SK-N-MC (cell line): ENCODE measurements at regions not wholly inside any gene's neighbourhood (a gene's known extent, or its start where the extent isn't known, plus 50 kb on each side); places are given as distances from the start of the nearest gene placed in this dataset.
"Not testable (repeated sequence)": the region's sequence is repeated elsewhere in the genome, so short reads cannot be mapped to it uniquely, and the experiment has no call there.

Source experiments
- DNase-seq: peaks from one replicate; pipeline ENCODE4 v3.0.0-alpha.2; 2011; ENCODE audit warnings: low read depth, low spot score
- H3K27ac ChIP-seq: fragments of 200-600 bp; sonication (generic); 2 replicates; pipeline ENCODE4 v1.5.1; 2016; ENCODE audit warnings: mixed run types
- H3K36me3 ChIP-seq: fragments of 200-600 bp; sonication (generic); 2 replicates; pipeline ENCODE4 v1.6.1; 2017; ENCODE audit warnings: antibody characterized with exemption, low read length, mixed read lengths; ENCODE audit not compliant: insufficient read depth
- H3K4me3 ChIP-seq: fragments of 200-600 bp; sonication (generic); 2 replicates; pipeline ENCODE4 v1.5.1; 2016
- H3K9ac ChIP-seq: fragments of 200-600 bp; sonication (generic); 2 replicates; pipeline ENCODE4 v1.8.0; 2017; ENCODE audit warnings: mixed run types, mixed read lengths; ENCODE audit not compliant: insufficient read length
- H3K9me3 ChIP-seq: fragments of 200-600 bp; sonication (generic); 2 replicates; pipeline ENCODE4 v1.6.1; 2017; ENCODE audit warnings: low read depth, mild to moderate bottlenecking, antibody characterized with exemption, low read length, moderate library complexity, mixed read lengths
- EZH2 ChIP-seq: fragments of 200-600 bp; sonication (generic); IDR thresholded peaks from one replicate; pipeline ENCODE4 v1.6.1; 2017; ENCODE audit warnings: antibody characterized with exemption
- FOXP2 ChIP-seq: optimal IDR thresholded peaks from 2 replicates; pipeline ENCODE3; 2011; ENCODE audit warnings: mild to moderate bottlenecking, moderate library complexity; ENCODE audit not compliant: insufficient read depth; ENCODE audit errors: extremely low read length, control extremely low read depth
- POLR2AphosphoS5 ChIP-seq: IDR thresholded peaks from 2 replicates; pipeline ENCODE4 v1.6.1; 2012; ENCODE audit warnings: mild to moderate bottlenecking, low read depth, low read length, borderline replicate concordance

DNA sequence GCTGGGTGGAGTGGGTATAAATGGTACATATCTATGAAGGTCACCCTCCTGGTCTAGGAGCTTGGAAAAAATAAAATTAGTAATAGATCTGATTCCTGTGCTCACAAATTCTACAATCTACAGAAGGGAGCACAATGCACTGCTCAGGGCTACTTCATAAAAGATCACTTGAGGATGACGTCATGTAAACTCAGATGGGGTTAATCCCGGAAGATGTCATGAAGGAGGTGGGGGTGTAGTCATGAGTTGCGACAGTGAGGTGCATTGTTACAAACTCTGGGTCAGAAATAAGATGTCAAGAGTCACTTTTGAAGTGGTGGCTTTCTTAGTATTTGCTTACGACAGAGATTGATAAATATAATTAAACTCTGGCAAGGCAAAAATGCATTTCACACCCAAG, 68.2 kb downstream of the LHX9 start:
- no peaks in the 10 kb centered on the region for H3K9me3 ChIP-seq
- no peak overlapping the region for H3K4me3 ChIP-seq
- TF ChIP-seq EZH2 = no peak
- no peak for TF ChIP-seq FOXP2
- no peak for TF ChIP-seq POLR2AphosphoS5
- H3K36me3 ChIP-seq = no peaks in the 10 kb centered on the region
- no peak overlapping the region for H3K27ac ChIP-seq
- no peak for DNase-seq
- H3K9ac ChIP-seq = no peak overlapping the region

DNA sequence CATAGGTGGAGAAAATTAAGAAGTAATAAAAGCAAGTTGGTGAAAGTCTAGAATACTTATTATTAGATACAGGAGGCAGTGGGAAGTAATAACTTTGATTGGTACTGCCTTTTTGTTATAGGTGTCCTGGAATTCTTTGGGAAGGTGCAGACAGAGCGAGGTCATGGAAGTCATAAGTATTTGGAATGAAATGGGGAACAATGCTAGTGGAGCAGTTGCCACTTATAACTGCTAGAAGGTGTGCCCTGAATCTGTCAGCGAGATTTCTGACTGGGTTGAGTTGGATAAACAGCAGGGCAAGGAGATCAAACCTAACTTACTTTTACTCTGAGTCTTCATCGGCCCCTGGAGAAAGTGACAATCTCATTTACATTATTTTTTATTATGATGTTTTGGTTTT, 69.6 kb downstream of the LHX9 start:
- Histone ChIP-seq H3K9me3 (no peaks in the 10 kb centered on the region), H3K27ac (no peak overlapping the region), H3K36me3 (no peaks in the 10 kb centered on the region), H3K4me3 (no peak overlapping the region), H3K9ac (no peak overlapping the region)
- DNase-seq = no peak
- no peak for TF ChIP-seq FOXP2
- TF ChIP-seq EZH2 = no peak
- TF ChIP-seq POLR2AphosphoS5 = no peak

DNA sequence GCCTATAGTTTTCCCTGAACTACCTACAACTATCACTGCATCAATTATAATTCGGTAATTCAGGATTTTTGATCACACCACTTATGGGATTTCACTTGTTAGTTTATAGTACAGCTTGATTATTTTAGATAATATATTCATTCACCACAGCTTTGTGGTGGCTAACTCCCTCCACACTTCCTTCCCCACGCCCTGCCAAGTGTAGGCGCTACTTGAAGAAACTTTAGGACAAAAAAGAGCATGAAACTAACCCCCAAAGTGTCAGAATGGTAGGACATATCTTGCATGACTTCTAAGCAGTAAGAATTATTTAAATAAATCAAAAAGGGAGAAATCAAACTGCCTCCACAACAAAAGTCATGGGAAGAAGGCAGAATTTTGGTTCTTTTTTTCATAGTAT, 70.1 kb downstream of the LHX9 start:
- TF ChIP-seq EZH2 = no peak
- TF ChIP-seq FOXP2 = no peak
- TF ChIP-seq POLR2AphosphoS5 = no peak
- no peak for DNase-seq
- Histone ChIP-seq H3K9me3 (no peaks in the 10 kb centered on the region), H3K9ac (no peak overlapping the region), H3K4me3 (no peak overlapping the region), H3K27ac (no peak overlapping the region), H3K36me3 (no peaks in the 10 kb centered on the region)

DNA sequence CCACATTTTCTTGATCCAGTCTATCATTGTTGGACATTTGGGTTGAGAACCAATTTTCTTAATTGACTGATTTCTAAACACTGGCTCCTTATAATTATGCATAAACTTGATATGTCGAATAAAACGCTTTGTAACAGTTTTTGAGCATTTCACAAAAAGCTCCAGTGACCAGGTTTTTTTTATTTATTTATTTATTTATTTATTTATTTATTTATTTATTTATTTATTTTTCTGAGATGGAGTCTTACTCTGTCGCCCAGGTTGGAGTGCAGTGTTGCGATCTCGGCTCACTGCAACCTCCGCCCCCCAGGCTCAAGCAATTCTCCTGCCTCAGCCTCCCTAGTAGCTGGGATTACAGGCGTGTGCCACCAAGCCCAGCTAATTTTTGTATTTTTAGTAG, 71.4 kb downstream of the LHX9 start:
- H3K4me3 ChIP-seq, H3K9ac ChIP-seq, DNase-seq, H3K36me3 ChIP-seq, H3K27ac ChIP-seq, H3K9me3 ChIP-seq: not testable (repeated sequence)

DNA sequence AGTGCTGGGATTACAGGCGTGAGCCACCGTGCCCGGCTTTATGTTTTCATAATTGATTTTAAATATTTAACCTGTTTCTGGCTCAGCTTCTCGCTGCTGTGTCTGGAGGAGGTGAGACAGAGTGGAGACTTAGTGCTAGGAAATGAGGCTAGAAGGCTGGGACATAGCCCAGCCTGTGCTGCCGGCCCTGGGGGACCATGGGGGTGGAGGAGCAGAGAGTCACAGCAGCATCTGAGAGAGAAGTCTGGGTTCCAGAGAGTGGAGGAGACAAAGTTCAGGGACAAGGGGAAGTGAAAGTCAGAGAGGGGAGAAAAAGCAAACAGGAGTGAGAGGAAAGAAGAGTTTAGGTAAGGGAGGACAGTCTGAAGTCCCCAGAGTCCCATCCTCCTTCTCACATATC, 71.9 kb downstream of the LHX9 start:
- no peak for DNase-seq
- H3K27ac ChIP-seq = no peak overlapping the region
- TF ChIP-seq POLR2AphosphoS5 (no peak), EZH2 (no peak), FOXP2 (no peak)
- no peaks in the 10 kb centered on the region for H3K9me3 ChIP-seq
- H3K36me3 ChIP-seq = no peaks in the 10 kb centered on the region
- no peak overlapping the region for H3K4me3 ChIP-seq
- no peak overlapping the region for H3K9ac ChIP-seq

DNA sequence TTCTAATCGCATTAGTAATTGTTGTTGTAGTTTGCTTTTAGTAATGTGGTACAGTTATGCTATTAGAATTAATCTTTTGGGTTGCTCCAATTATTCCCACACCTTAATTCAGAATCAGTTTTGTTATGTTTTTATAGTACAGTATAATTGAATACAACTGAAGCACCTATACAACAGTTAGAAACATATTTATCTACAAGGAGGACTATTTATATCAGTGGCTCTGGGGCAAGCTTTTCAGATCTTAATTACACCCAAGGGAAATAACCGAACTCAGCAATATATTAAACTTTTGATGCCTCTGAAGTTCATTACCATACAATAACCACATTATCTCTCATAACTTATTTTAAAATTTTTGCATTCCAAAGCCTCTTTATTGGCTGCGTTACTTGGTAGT, 74.4 kb downstream of the LHX9 start:
- no peak for DNase-seq
- TF ChIP-seq POLR2AphosphoS5 = no peak
- TF ChIP-seq FOXP2 = no peak
- no peak for TF ChIP-seq EZH2
- no peaks in the 10 kb centered on the region for H3K9me3 ChIP-seq
- peak overlapping the region; percentile 3; the same call in 1 of the 2 replicates for H3K4me3 ChIP-seq
- no peaks in the 10 kb centered on the region for H3K36me3 ChIP-seq
- no peak overlapping the region for H3K9ac ChIP-seq
- peak overlapping the region; percentile 10; the same call in 1 of the 2 replicates for H3K27ac ChIP-seq

DNA sequence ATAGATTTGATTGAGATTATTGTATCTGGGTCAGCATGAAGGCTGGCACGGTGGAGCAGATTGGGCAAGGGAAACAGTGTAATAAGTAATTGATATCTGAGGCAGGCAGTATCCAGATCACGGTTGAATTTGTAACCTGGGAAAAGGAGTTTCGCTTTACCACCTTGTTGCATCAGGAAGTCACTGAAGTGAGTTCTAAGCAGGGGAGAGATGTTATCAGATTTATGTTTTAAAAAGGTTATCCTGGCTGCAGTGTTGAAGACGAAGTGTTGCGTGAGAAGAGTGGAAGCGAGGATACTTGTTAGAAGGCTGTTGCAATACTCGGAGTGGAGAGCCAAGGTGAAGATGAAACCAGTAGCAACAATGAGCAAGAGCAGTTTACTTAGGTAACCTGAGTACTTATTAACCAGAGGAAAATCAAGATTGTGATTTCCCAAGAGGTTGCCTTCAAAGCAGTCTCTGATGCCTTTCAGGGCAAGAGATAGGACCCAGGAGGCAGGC, 77.8 kb downstream of the LHX9 start:
- H3K36me3 ChIP-seq = no peaks in the 10 kb centered on the region
- H3K9me3 ChIP-seq = no peaks in the 10 kb centered on the region
- no peak overlapping the region for H3K4me3 ChIP-seq
- no peak for DNase-seq
- H3K27ac ChIP-seq = no peak overlapping the region
- TF ChIP-seq FOXP2 = no peak
- TF ChIP-seq POLR2AphosphoS5 = no peak
- no peak for TF ChIP-seq EZH2
- no peak overlapping the region for H3K9ac ChIP-seq

DNA sequence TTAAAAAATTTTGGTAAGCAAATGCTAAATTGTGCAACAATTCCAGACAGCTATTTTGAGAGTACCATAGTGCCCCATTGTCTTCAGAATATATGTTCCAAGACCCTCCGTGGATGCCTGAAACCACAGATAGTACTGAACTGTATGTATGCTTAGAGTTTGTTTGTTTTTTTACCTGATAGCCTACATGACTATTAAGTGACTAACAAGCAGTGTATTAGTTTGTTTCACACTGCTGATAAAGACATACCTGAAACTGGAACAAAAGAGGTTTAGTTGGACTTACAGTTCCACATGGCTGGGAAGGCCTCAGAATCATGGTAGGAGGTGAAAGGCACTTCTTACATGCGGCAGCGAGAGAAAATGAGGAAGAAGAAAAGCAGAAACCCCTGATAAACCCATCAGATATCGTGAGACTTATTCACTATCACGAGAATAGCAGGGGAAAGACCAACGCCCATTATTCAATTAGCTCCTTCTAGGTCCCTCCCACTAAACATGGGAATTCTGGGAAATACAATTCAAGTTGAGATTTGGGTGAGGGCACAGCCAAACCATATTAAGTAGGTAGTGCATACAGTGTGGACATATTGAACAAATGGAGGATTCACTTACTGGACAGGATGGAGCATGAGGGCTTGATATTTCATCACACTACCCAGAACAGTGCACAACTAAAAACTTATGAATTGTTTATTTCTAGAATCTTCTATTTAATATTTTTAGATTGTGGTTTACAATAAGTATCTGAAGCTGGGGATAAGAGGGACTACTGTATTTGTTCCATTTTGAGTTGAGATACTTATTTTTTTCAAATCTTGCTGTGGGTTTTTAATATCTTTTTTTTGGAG, 78.5 kb downstream of the LHX9 start:
- no peaks in the 10 kb centered on the region for H3K9me3 ChIP-seq
- H3K36me3 ChIP-seq = no peaks in the 10 kb centered on the region
- no peak overlapping the region for H3K9ac ChIP-seq
- no peak overlapping the region for H3K4me3 ChIP-seq
- no peak overlapping the region for H3K27ac ChIP-seq
- TF ChIP-seq POLR2AphosphoS5 (no peak), EZH2 (no peak), FOXP2 (no peak)
- DNase-seq = no peak

DNA sequence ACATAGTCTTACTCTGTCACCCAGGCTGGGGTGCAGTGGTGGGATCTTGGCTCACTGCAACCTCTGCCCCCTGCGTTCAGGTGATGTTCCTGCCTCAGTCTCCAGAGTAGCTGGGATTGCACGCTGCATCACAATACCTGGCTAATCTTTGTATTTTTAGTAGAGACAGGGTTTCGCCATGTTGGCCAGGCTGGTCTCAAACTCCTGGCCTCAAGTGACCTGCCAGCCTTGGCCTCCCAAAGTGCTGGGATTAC, 79.0 kb downstream of the LHX9 start:
- H3K9ac ChIP-seq, DNase-seq, H3K4me3 ChIP-seq, H3K9me3 ChIP-seq, H3K27ac ChIP-seq, H3K36me3 ChIP-seq: not testable (repeated sequence)

DNA sequence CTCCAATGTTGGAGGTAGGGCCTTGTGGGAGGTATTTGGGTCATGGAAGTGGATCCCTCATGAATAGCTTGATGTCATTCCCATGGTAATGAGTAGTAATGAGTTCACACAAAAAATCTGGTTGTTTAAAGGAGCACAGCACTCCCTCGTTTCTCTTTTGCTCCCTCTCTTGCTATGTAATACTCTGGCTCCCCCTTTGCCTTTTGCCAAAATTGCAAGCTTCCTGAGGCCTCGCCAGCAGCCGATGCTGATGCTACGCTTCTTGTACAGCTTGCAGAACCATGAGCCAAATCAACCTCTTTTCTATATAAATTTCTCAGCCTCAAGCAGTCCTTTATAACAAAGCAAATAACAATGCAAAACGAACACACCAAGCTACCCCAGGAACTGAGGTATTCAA, 80.9 kb downstream of the LHX9 start:
- Histone ChIP-seq H3K4me3 (no peak overlapping the region), H3K27ac (no peak overlapping the region), H3K36me3 (no peaks in the 10 kb centered on the region), H3K9ac (no peak overlapping the region), H3K9me3 (no peaks in the 10 kb centered on the region)
- no peak for DNase-seq
- TF ChIP-seq FOXP2 = no peak
- TF ChIP-seq POLR2AphosphoS5 = no peak
- TF ChIP-seq EZH2 = no peak
